ENCODE measurements at regions not wholly inside any gene's neighbourhood (a gene's known extent, or its start where the extent isn't known, plus 50 kb on each side); places are given as distances from the start of the nearest gene placed in this dataset.

DNA sequence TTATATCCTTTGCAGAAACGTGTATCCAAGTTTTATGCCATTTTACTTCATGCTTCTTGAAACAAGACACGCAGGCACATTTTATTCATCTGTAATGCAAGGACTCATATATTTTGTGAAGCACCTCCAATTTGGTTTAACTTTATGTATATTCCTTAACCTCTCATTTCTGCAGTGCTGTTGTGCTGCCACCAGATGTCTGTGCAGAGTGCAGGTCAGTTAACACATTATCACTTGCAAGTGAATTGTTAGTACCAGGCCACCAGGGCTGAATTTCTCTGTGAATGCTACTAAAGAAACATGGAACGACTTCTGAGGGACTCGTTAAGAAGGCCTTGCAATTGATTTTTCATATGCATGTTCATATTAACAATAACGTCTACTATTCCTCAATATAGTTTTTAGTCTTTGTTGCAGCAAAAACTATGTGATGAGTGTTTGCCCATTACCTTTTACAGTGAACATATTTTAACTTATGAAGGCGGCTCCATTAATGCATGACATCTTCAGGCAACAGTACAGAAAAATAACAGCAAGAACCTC is 770.3 kb downstream of the NLGN4X start:
- Histone ChIP-seq H3K79me2 (ENCODE audit: control insufficient read depth, insufficient read depth, low read length) (no peaks in the 10 kb centered on the region), H3K4me3 (no peak overlapping the region), H3K27me3 (replicated peaks in 1 of 2; ENCODE audit: control insufficient read depth in 2 of 2, insufficient read depth in 2 of 2, low read length in 1 of 2) (no peaks in the 10 kb centered on the region), H2AFZ (ENCODE audit: control insufficient read depth, low read depth, low read length) (no peak overlapping the region), H3K4me1 (ENCODE audit: control insufficient read depth, insufficient read depth, low read length) (no peaks in the 10 kb centered on the region), H3K9ac (ENCODE audit: control insufficient read depth, insufficient read depth, low read length) (no peak overlapping the region), H3K9me3 (replicated peaks; ENCODE audit: control insufficient read depth, insufficient read depth, low read length) (no peaks in the 10 kb centered on the region), H3K4me2 (ENCODE audit: control insufficient read depth, insufficient read depth) (no peak overlapping the region), H4K20me1 (ENCODE audit: control insufficient read depth, insufficient read depth) (no peaks in the 10 kb centered on the region), H3K27ac (ENCODE audit: control insufficient read depth, insufficient read depth) (no peak overlapping the region), H3K36me3 (ENCODE audit: control insufficient read depth in 2 of 2, insufficient read depth in 2 of 2, low read length in 1 of 2) (no peaks in the 10 kb centered on the region)
- DNase-seq (ENCODE audit: low read depth, low spot score) (no peak), FAIRE-seq (no peak), ATAC-seq (no peak)
- RAD21 ChIA-PET (ENCODE audit: unreplicated experiment): no interaction called here
- 30% methylated on average over 6 of the region's 6 CpGs for WGBS (ENCODE audit: insufficient coverage, insufficient replicate concordance, low lambda C conversion rate, missing lambda C conversion rate)
- intact Hi-C loops (cut with micrococcal nuclease; ENCODE audit: unreplicated experiment): loop anchor here (1.0 kb wide), 1 partner anchor 419 kb away; no protein-coding TSS in a partner anchor
- BruUV-seq (replicated peaks): no TSS peak
- SMC1A ChIA-PET (ENCODE audit: uncharacterized antibody, unreplicated experiment): no interaction called here
- in situ Hi-C loops (cut with MboI): no loop called here
- TF ChIP-seq CEBPB (IDR thresholded peaks at IDR 0.05; ENCODE audit: borderline replicate concordance in 1 of 2, low read depth in 2 of 2, low read length in 2 of 2): no peak
- TF ChIP-seq TBL1XR1 (IDR thresholded peaks at IDR 0.05; ENCODE audit: low read depth, low read length): no peak
- peak; percentile 60 for TF ChIP-seq RAD21 (IDR thresholded peaks at IDR 0.05; ENCODE audit: insufficient read depth, low read depth, low read length)
- TF ChIP-seq SMC3 (IDR thresholded peaks at IDR 0.05; ENCODE audit: borderline replicate concordance, low read length): peak; percentile 11; the same call in 1 of the 2 replicates
- TF ChIP-seq ATF7 (IDR thresholded peaks at IDR 0.05; ENCODE audit: low read depth): no peak
- CTCF ChIA-PET: no interaction called here
- POLR2A ChIA-PET: no interaction called here

DNA sequence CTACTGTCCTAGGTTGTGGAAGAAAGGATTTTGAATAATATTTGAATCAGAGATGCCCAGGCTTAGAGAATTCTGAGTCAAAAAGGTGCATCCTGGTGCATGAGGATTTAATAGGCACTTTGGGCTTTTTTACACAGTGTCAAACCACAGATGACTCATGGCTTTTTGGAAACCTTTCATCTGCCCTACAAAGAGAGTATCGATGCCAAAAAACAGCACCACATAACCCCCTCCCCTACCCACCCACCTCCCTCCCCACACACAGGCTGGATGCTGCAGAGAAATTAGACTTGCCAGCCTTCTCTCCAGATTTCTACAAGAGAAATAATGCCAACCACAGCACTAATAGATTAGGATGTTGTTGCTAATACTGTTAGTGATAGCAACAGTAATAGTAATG is 779.3 kb downstream of the NLGN4X start:
- no peaks in the 10 kb centered on the region for H3K27me3 ChIP-seq (replicated peaks in 1 of 2; ENCODE audit: control insufficient read depth in 2 of 2, insufficient read depth in 2 of 2, low read length in 1 of 2)
- no peaks in the 10 kb centered on the region for H3K79me2 ChIP-seq (ENCODE audit: control insufficient read depth, insufficient read depth, low read length)
- DNase-seq (ENCODE audit: low read depth, low spot score): no peak
- H3K4me3 ChIP-seq: no peak overlapping the region
- in situ Hi-C loops (cut with MboI) (no loop called here), intact Hi-C loops (cut with micrococcal nuclease; ENCODE audit: unreplicated experiment) (no loop called here)
- H3K9ac ChIP-seq (ENCODE audit: control insufficient read depth, insufficient read depth, low read length): no peak overlapping the region
- no peak for FAIRE-seq
- no peak overlapping the region for H3K27ac ChIP-seq (ENCODE audit: control insufficient read depth, insufficient read depth)
- H2AFZ ChIP-seq (ENCODE audit: control insufficient read depth, low read depth, low read length): no peak overlapping the region
- no TSS peak for BruUV-seq (replicated peaks)
- 31% methylated on average over 1 of the region's 1 CpG for WGBS (ENCODE audit: insufficient coverage, insufficient replicate concordance, low lambda C conversion rate, missing lambda C conversion rate)
- SMC1A ChIA-PET (ENCODE audit: uncharacterized antibody, unreplicated experiment): interaction anchor here (0.7 kb wide), 1 partner anchor 423 kb away, joined by 3 read pairs; no protein-coding TSS in a partner anchor
- RAD21 ChIA-PET (ENCODE audit: unreplicated experiment): no interaction called here
- no peaks in the 10 kb centered on the region for H3K9me3 ChIP-seq (replicated peaks; ENCODE audit: control insufficient read depth, insufficient read depth, low read length)
- no peak for ATAC-seq
- no peaks in the 10 kb centered on the region for H3K36me3 ChIP-seq (ENCODE audit: control insufficient read depth in 2 of 2, insufficient read depth in 2 of 2, low read length in 1 of 2)
- H3K4me1 ChIP-seq (ENCODE audit: control insufficient read depth, insufficient read depth, low read length): no peaks in the 10 kb centered on the region
- CTCF ChIA-PET: no interaction called here
- H3K4me2 ChIP-seq (ENCODE audit: control insufficient read depth, insufficient read depth): no peak overlapping the region
- no peaks in the 10 kb centered on the region for H4K20me1 ChIP-seq (ENCODE audit: control insufficient read depth, insufficient read depth)
- no peak for TF ChIP-seq POLR2A (IDR thresholded peaks at IDR 0.05; ENCODE audit: low read depth, low read length)
- POLR2A ChIA-PET: no interaction called here

Data from GM12878 (cell line).